Testis (tissue), 2 donors: ENCODE measurements at regions not wholly inside any gene's neighbourhood (a gene's known extent, or its start where the extent isn't known, plus 50 kb on each side); places are given as distances from the start of the nearest gene placed in this dataset.

Source experiments
- DNase-seq: peaks from one replicate; pipeline ENCODE4 v3.0.0-alpha.2; 2019
- H3K27ac ChIP-seq, 2 donors: fragments of 200-600 bp; sonication (generic); one replicate each; pipeline ENCODE4 v1.5.1; 2019
- H3K27me3 ChIP-seq: fragments of 200-600 bp; sonication (generic); one replicate; pipeline ENCODE4 v1.5.1; 2019
- H3K36me3 ChIP-seq: fragments of 200-600 bp; sonication (generic); one replicate; pipeline ENCODE4 v1.5.1; 2017; ENCODE audit warnings: low read depth; ENCODE audit errors: missing control alignments
- H3K4me1 ChIP-seq: fragments of 200-600 bp; sonication (generic); one replicate; pipeline ENCODE4 v1.5.1; 2019
- H3K4me3 ChIP-seq, 2 donors: fragments of 200-600 bp; sonication (generic); one replicate each; pipeline ENCODE4 v1.5.1; 2017 to 2019
- H3K9me3 ChIP-seq: fragments of 200-600 bp; sonication (generic); one replicate; pipeline ENCODE4 v1.5.1; 2017
- CTCF ChIP-seq, 3 experiments: fragments of 450-650 bp in 2 of 3; fragments of 200-600 bp in 1 of 3; sonication (generic) in 1 of 3; IDR thresholded peaks; one replicate each; pipeline ENCODE4 v1.5.1; 2016 to 2019; ENCODE audit warnings: antibody characterized with exemption in 3 of 3, mild to moderate bottlenecking in 2 of 3, moderate library complexity in 1 of 3
- POLR2A ChIP-seq: fragments of 450-650 bp; IDR thresholded peaks from one replicate; pipeline ENCODE4 v1.6.1; 2017; ENCODE audit warnings: antibody characterized with exemption, mild to moderate bottlenecking, moderate library complexity
- WGBS, 2 donors: methylation state at CpG; one replicate each; pipeline ENCODE4 v1.1.5; 2018; 5-methylcytosine and 5-hydroxymethylcytosine counted together
- intact Hi-C: fragments of 100-400 bp; cut with DNase I; formaldehyde crosslinking; loops from one replicate; pipeline ENCODE4 v1.15.1; 2023; ENCODE audit warnings: low total_unique reads

GRCh38 chr14:98952593-98953350 lies 319.2 kb downstream of the BCL11B start:
- DNase-seq, result no peak
- intact Hi-C loops, result no loop called here
- Histone ChIP-seq H3K36me3 (no peaks in the 10 kb centered on the region), H3K27ac (no peak overlapping the region), H3K4me3 (no peak overlapping the region), H3K4me1 (no peaks in the 10 kb centered on the region), H3K9me3 (no peaks in the 10 kb centered on the region), H3K27me3 (no peaks in the 10 kb centered on the region)
- TF ChIP-seq POLR2A (no peak), CTCF (IDR thresholded peaks at IDR 0.05) (no peak)
- WGBS, 2 donors, result 90 to 93% methylated on average over 9 of the region's 9 CpGs

- DNase-seq, result no peak
- Histone ChIP-seq H3K4me1 (no peaks in the 10 kb centered on the region), H3K36me3 (no peaks in the 10 kb centered on the region), H3K4me3 (no peak overlapping the region), H3K9me3 (no peaks in the 10 kb centered on the region), H3K27me3 (no peaks in the 10 kb centered on the region), H3K27ac (no peak overlapping the region)
- 87 to 93% methylated on average over 15 to 20 of the region's 20 CpGs for WGBS, 2 donors
- intact Hi-C loops, result no loop called here
- no peak for TF ChIP-seq CTCF (IDR thresholded peaks at IDR 0.05)
- no peak for TF ChIP-seq POLR2A
Observed at GRCh38 chr14:98953551-98954348, 318.2 kb downstream of the BCL11B start.

- Histone ChIP-seq H3K36me3 (no peaks in the 10 kb centered on the region), H3K4me1 (no peaks in the 10 kb centered on the region), H3K4me3 (no peak overlapping the region), H3K9me3 (no peaks in the 10 kb centered on the region), H3K27ac (no peak overlapping the region), H3K27me3 (no peaks in the 10 kb centered on the region)
- TF ChIP-seq CTCF (IDR thresholded peaks at IDR 0.05) (no peak), POLR2A (no peak)
- no peak for DNase-seq
- intact Hi-C loops, result no loop called here
- WGBS, 2 donors, result 90 to 94% methylated on average over 10 of the region's 10 CpGs
Observed at GRCh38 chr14:98954349-98955000, 317.5 kb downstream of the BCL11B start.

- 80 to 85% methylated on average over 9 of the region's 9 CpGs for WGBS, 2 donors
- DNase-seq, result no peak
- no peaks in the 10 kb centered on the region for H3K27me3 ChIP-seq
Observed at GRCh38 chr14:98955036-98955740, 316.8 kb downstream of the BCL11B start.

More at GRCh38 chr14:98955036-98955740, 316.8 kb downstream of the BCL11B start:
- no peaks in the 10 kb centered on the region for H3K36me3 ChIP-seq
- H3K4me1 ChIP-seq, result no peaks in the 10 kb centered on the region
- TF ChIP-seq CTCF (IDR thresholded peaks at IDR 0.05), result no peak
- no peak for TF ChIP-seq POLR2A
- no peak overlapping the region for H3K27ac ChIP-seq
- intact Hi-C loops, result no loop called here
- H3K9me3 ChIP-seq, result no peaks in the 10 kb centered on the region
- no peak overlapping the region for H3K4me3 ChIP-seq
